GM21825 (cell line): ENCODE measurements at regions not wholly inside any gene's neighbourhood (a gene's known extent, or its start where the extent isn't known, plus 50 kb on each side); places are given as distances from the start of the nearest gene placed in this dataset.
"Not testable (repeated sequence)": the region's sequence is repeated elsewhere in the genome, so short reads cannot be mapped to it uniquely, and the experiment has no call there.

ENCODE experiments used
- ATAC-seq: cut with Tn5 transposase; IDR thresholded peaks from one replicate; pipeline ENCODE4 v1.9.1; 2021; ENCODE audit warnings: mild to moderate bottlenecking, moderate library complexity; ENCODE audit not compliant: unreplicated experiment

- not testable (repeated sequence) for ATAC-seq
These were observed 1368.7 kb downstream of the CDH12 start for GRCh38 chr5:21484498-21484889.

GRCh38 chr5:21483790-21484497 is 1369.2 kb downstream of the CDH12 start:
- not testable (repeated sequence) for ATAC-seq

GRCh38 chr5:21482983-21483650 is 1370.0 kb downstream of the CDH12 start:
- ATAC-seq: not testable (repeated sequence)

- not testable (repeated sequence) for ATAC-seq
These were observed 1370.6 kb downstream of the CDH12 start for GRCh38 chr5:21482522-21482921.

GRCh38 chr5:21481320-21482270 is 1371.5 kb downstream of the CDH12 start:
- not testable (repeated sequence) for ATAC-seq

GRCh38 chr5:21480054-21480453 is 1373.1 kb downstream of the CDH12 start:
- ATAC-seq: not testable (repeated sequence)

GRCh38 chr5:21473981-21474380 is 1379.2 kb downstream of the CDH12 start:
- not testable (repeated sequence) for ATAC-seq

- not testable (repeated sequence) for ATAC-seq
These were observed 1379.7 kb downstream of the CDH12 start for GRCh38 chr5:21473436-21473835.

GRCh38 chr5:21471691-21472090 is 1381.5 kb downstream of the CDH12 start:
- not testable (repeated sequence) for ATAC-seq

- ATAC-seq: not testable (repeated sequence)
These were observed 1383.5 kb downstream of the CDH12 start for GRCh38 chr5:21469523-21470101.

GRCh38 chr5:21467544-21467943 is 1385.6 kb downstream of the CDH12 start:
- not testable (repeated sequence) for ATAC-seq

- ATAC-seq: not testable (repeated sequence)
These were observed 1393.4 kb downstream of the CDH12 start for GRCh38 chr5:21459744-21460073.

- ATAC-seq: no peak
These were observed 1400.7 kb downstream of the CDH12 start for GRCh38 chr5:21452449-21452848.

GRCh38 chr5:21432646-21433045 is 1420.5 kb downstream of the CDH12 start:
- ATAC-seq: no peak

GRCh38 chr5:21424907-21425306 is 1428.2 kb downstream of the CDH12 start:
- ATAC-seq: no peak

- ATAC-seq: no peak
These were observed 1431.4 kb upstream of the CDH18 start for GRCh38 chr5:21419383-21419782.

- not testable (repeated sequence) for ATAC-seq
These were observed 1414.1 kb upstream of the CDH18 start for GRCh38 chr5:21402089-21402488.

GRCh38 chr5:21398511-21398910 is 1410.5 kb upstream of the CDH18 start:
- ATAC-seq: no peak

GRCh38 chr5:21397693-21398092 is 1409.7 kb upstream of the CDH18 start:
- no peak for ATAC-seq

GRCh38 chr5:21391506-21391905 is 1403.5 kb upstream of the CDH18 start:
- no peak for ATAC-seq

- ATAC-seq: not testable (repeated sequence)
These were observed 1372.8 kb upstream of the CDH18 start for GRCh38 chr5:21360754-21361153.
